T-helper 9 cell (primary cell): ENCODE measurements at regions not wholly inside any gene's neighbourhood (a gene's known extent, or its start where the extent isn't known, plus 50 kb on each side); places are given as distances from the start of the nearest gene placed in this dataset.
"Not testable (repeated sequence)": the region's sequence is repeated elsewhere in the genome, so short reads cannot be mapped to it uniquely, and the experiment has no call there.

ENCODE experiments used
- DNase-seq: peaks from one replicate; pipeline ENCODE4 v3.0.0-alpha.2; 2020

- DNase-seq, result no peak
Observed at GRCh38 chr18:68427951-68428401, 286.9 kb downstream of the TMX3 start.

DNA sequence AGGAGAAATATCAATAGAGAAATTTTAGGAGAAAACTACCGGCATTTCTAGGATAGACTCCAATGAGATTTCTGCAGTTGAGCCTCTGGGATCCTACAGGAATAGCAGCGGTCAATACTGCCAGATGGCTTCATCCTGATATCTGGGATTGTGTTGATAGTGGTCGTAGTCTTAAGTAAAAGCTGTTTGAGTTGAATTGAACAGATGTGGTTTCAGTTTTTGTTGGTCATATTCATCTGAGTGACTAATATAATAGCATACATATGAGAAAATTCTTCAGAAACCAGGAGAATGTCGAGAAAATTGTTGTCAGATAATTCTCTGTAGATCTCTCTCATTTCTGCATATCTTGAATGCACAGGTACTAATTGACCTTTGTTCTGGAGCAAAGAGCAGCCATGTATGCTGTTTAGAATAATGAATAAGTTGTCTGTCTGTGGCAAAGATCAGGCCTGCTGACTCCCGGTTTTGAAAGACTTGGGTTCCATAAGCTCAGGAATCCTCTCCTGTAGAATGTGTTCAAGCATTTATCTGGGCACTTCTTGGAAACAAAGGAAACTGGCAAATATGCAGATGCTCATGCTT lies 288.1 kb downstream of the TMX3 start:
- no peak for DNase-seq

DNA sequence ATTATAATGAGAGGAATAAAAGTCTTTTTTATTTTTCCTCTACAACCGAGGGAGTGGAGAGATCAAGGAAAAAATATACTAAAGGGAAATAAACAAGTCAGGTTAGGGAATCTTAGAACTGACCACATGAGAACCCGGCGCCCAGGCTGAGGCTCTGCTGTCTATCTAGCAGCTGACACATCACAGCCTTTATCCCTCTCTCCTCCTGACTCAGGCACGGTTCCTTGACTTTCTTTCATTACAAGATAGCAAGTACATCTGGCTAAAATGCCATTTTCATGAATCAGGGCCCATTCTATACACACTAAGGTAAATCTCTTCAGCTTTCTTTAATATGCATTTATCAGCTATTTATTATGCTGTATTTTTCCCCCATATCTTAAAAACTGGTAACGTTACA lies 296.0 kb downstream of the TMX3 start:
- no peak for DNase-seq

DNA sequence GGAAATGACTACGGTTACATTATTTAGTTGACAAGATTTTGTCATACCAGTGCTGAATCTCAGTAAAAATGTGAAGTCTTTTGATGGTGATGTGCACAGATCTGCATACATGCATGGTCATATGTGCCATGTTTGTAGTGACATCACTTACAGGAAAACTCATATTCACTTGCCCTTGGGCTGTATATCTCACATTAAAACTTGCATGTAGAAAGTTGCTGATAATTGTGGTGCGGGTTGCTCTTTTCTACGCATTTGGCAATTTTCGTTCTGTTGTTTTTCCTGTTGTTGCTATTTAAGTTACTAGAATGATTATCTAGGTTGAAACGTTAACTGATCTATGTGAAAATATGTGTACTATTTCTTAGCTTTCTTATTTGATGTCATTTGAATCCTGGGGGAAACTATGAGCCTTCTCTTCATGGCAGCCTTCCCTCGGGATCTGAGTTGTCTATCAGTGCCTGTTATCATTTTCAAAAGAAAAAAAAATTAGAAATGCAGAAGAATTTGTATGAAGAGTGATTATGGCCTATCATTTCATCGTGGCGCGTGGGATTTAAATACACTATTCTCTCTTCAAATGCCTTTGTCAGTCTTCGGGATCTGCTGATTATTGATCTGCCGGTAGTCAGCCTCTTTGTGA lies 296.6 kb downstream of the TMX3 start:
- DNase-seq, result no peak

DNA sequence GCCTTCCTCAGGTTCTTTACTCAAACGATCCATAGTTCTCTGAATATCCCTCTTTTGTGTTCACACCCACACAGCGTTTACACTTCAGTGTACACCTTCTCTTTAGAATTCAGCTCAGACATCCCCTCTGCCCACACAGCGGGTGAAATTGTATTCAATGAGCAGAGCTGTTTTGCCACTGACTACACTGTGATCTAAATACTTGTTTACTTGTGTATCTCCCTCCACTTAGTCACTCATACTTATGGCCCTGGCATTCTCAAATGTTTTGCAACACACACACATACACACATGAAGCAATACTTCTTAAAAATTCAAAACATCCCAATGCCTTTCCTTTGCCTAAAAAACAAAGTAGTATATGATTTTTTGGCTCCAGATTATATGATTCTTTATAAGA lies 297.1 kb downstream of the TMX3 start:
- no peak for DNase-seq

- no peak for DNase-seq
Observed at GRCh38 chr18:68417166-68417799, 297.6 kb downstream of the TMX3 start.

DNA sequence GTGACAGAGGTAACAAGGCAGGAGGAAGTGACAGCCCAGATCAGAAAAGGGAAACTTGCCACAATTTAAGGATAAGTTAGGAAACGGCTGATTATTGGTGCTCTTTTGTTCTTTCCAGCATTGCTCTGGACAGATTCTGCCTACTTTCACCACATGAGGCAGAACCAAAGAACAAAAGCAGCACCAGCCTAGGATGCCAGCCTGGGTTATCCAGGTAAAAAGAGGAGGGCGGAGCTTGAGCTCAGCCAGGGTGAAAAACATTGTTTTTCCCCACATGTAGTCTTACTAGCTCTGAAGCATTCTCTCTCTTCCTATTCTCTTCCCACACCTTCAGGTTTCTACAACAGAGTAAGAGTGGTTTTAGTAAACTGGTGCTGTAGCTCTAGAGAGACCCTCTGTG lies 300.5 kb downstream of the TMX3 start:
- DNase-seq, result no peak

- no peak for DNase-seq
Observed at GRCh38 chr18:68409576-68409975, 305.3 kb downstream of the TMX3 start.

- DNase-seq, result no peak
Observed at GRCh38 chr18:68406761-68407160, 308.1 kb downstream of the TMX3 start.

DNA sequence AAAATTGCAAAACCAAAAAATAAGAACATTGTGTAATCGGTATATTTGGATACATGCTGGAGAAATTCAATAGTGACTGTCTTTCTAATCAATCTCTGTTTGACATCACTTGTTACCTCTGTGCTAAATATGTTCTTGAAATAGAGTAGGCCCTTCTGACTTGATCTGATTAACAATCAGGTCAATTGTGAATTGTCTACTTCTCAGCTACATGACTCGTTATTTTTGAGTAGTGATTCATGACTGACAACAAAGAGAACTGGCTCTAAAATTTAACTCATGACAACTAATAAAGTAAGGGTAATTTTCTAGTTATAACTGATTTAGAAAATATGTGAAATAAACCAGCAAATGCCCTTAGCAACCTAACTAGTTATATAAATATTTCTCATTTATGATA lies 312.1 kb downstream of the TMX3 start:
- DNase-seq, result no peak

DNA sequence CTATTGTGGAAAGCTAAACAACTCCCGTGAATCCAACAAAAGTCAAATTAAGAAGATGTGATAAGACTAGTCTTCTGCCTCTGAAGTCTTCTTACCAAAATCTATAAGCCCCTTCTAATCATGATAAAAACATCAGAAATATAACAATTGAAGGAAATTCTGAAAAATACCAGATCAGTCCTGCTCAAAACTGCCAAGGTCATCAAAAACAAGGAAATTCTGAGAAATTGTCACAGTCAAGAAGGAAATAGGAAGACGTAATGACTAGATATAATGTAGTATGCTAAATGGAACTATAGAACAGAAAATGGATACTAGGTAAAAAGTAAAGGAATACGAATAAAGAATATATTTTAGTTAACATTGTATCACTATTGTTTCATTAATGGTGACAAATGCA lies 314.0 kb downstream of the TMX3 start:
- no peak for DNase-seq

DNA sequence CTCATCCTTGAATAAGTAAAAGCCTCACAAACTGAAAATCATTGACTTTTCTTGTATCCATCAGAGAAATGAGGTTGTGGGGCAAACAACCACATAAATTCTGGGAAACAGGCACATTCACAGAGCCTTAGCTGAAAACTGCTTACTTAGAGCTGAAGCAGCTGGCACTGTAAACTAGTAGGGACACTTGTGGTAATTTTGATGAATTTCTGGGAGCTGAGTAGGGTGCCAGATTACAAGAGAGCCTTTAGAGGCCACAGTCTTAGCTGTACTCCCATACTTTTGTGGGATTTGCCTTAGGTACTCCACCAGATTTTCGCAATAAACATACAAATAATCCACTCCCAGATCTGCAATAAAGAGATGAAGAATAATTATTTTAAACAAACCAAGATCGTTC lies 315.2 kb downstream of the TMX3 start:
- DNase-seq, result no peak

DNA sequence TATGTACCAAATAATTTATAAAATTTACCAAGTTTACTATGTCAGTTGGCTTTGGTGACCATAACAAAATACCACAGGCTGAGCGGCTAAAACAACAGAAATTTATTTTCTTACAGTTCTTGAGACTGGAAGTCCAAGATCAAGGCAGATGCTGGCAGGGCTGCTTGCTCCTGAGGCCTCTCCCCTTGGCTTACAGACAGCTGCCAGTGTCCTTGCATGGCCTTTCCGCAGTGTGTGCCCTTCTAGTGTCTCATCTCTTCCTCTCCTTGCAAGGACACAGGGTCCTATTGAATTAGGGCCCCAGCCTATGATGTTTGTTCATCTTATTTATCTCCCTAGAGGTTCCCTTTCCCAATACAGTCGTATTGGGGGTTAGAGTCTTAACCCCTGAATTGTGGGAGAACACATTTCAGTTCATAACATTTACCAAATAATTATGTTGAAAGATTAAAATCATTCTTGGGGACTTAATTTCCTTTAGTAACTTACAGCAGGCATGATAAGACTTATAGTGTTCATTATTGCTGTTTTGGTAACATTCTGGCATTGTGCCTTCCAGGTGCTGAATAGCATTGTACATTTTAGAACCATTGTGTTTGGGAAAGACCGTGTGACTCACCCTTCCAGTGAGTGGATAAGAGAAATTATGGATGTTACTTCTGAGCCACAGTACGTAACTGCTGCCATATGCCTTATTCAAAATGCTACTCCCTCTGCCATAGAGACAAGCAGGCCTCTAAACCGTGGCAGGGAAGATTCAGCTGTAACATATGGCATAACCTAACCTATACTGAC lies 317.5 kb downstream of the TMX3 start:
- DNase-seq, result no peak

- no peak for DNase-seq
Observed at GRCh38 chr18:68394705-68395104, 320.2 kb downstream of the TMX3 start.

DNA sequence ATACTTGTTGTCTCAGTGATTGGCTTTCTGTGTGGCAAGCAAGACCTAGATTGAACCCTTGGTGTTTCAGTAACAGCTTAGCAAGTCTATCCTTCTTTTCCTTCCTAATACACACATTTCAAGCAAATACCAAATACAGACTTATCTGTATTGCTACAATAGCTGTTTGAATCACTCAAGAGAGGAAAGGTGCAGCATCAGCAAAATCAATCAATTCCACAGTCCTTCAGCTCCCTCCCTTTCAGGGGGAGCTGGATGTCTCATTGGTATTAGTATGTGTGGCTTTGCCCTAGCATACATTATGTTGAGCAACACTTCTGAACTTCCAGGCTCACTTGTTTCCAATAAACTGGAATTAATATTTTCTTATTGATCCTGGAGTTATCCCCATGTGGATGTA lies 323.1 kb downstream of the TMX3 start:
- DNase-seq, result no peak

- DNase-seq, result no peak
Observed at GRCh38 chr18:68387246-68387645, 327.7 kb downstream of the TMX3 start.

- DNase-seq, result not testable (repeated sequence)
Observed at GRCh38 chr18:68383979-68384378, 330.9 kb downstream of the TMX3 start.

DNA sequence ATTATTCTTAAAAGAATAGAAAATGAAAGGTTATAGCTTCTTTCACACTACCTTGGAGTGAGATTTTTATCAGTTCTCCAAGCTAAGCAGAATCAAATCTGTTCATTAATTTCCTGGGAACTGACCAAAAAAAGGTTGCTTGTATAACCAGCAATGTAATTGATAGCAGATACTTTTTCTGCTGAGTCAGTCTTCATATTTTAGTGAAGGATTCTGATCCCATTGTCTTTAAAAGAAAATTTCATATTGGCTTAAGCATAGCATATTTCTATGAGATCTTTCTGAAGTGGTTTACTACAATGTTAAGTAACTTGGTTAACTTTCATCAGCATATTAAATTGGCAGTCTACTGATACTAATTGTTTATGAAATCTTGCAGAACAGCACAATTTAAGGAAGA lies 338.0 kb downstream of the TMX3 start:
- DNase-seq, result no peak

DNA sequence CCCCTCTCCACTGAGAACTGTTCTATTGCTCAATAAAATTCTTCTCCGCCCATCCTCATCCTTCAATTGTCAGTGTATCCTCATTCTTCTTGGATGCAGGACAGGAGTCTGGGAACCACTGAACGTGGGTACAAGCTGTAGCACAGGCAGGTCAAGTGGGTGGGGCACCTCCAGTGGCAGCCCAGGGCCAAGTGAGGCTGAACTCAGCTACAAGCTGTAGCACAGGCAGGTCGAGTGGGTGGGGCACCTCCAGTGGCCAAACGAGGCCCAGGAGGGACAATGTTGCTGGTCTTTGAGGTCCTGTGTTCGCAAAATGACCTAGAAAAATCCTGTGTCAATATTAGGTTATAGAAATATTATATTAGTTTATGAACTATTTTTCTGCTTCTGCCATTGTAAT lies 352.0 kb downstream of the TMX3 start:
- no peak for DNase-seq

DNA sequence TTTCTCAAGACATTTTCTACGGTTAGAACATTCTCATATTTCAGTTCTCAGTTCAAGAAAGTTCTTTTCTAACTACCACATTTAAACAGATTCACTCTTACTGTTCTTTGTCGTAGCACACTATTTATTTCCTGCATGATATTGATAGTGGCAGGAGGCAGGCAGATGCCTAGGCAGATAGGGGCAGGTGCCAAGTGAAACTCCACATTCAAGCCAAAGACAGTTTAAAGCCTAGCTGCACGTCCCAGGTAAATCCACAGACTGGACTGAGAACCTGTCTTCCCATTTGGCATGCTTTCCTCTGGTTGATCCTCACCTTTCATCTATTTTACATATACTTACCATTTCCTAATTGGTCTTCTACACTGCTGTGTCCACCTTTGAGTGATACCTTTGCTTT lies 359.3 kb downstream of the TMX3 start:
- DNase-seq, result no peak

- no peak for DNase-seq
Observed at GRCh38 chr18:68354176-68354575, 360.7 kb downstream of the TMX3 start.

DNA sequence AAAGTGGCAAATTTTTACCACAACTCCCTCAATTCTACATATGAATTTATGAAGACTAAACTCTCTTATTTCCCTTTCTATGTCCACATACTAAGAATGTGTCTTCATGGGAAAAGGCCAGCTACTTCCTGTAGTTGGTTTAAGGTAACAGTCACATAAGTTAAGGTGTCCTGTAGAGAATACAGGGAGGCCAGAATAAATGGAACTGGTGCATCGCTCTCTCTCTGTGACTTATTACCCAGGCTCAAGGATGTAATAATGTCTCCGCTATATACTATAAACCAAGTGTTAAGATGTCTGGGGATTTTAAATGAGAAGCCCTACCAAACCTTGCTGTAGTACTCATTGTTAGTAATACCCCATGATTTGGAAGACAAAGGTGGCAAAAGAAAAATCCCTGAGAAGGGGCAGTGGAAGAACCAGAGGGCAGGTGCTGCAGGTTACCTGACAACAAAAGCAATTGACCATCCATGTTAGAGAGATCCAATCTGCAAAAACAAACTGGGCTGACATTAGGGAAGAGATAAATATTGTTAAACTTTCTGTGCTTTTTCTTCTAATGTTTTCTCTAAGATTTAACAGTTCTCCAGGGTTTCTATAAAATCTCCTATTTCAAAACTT lies 372.8 kb downstream of the TMX3 start:
- no peak for DNase-seq

DNA sequence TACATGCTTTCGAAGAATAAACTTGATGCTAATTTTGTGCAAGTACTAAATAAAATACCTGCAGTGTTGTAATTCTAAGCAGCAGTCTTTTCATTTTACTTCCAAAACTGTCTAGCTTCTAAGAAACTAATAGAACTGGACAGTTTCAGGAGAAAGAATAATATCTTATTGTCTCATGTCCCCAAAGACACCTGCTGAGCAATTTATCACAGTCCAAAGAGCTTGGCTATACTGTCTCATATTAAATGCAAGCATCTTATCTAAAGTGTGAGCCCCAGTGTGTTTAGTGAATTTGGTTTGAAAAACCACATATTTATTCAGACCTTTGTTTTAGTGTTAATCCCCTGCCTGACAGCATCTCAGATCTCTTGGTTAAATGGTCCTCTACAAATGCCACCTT lies 374.3 kb downstream of the TMX3 start:
- no peak for DNase-seq
